IPS-15b (cell line): ENCODE measurements at regions not wholly inside any gene's neighbourhood (a gene's known extent, or its start where the extent isn't known, plus 50 kb on each side); places are given as distances from the start of the nearest gene placed in this dataset.

Source experiments
- H3K27me3 ChIP-seq: one replicate; pipeline ENCODE4 v1.6.1; 2013; ENCODE audit warnings: low read length; ENCODE audit not compliant: control insufficient read depth, insufficient read depth
- H3K36me3 ChIP-seq: one replicate; pipeline ENCODE4 v1.6.1; 2013; ENCODE audit warnings: low read length; ENCODE audit not compliant: control insufficient read depth, insufficient read depth
- H3K4me1 ChIP-seq: one replicate; pipeline ENCODE4 v1.6.1; 2013; ENCODE audit warnings: mild to moderate bottlenecking, low read length; ENCODE audit not compliant: control insufficient read depth, insufficient read depth
- H3K4me3 ChIP-seq: one replicate; pipeline ENCODE4 v1.5.1; 2013; ENCODE audit warnings: low read depth, low read length
- H3K9ac ChIP-seq: one replicate; pipeline ENCODE4 v1.6.1; 2013; ENCODE audit warnings: low read depth, mild to moderate bottlenecking, low read length
- H3K9me3 ChIP-seq: one replicate; pipeline ENCODE4 v1.6.1; 2013; ENCODE audit warnings: mild to moderate bottlenecking, low read length; ENCODE audit not compliant: control insufficient read depth, insufficient read depth

DNA sequence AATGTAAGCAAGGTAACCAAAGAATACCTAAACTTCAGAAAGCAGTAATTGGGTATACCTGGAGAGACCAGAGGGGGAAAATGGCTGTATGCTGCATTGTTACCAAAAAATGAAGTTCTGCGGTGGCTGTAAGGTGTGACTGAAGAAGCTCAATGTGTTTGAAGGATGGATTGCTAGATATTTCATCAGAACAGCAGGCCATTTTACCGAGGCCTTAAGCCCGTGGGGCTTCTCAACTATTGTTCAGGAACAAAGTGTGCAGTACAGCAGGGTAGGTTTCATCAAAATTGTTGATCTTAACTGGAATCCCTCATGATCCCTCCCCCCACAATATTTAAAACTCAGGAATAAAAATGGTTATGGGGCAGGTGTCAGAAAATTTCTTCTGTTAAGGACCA, 204.0 kb upstream of the GHITM start:
- H3K27me3 ChIP-seq: no peaks in the 10 kb centered on the region
- H3K4me3 ChIP-seq: no peak overlapping the region
- no peaks in the 10 kb centered on the region for H3K9me3 ChIP-seq
- H3K36me3 ChIP-seq: no peaks in the 10 kb centered on the region
- no peak overlapping the region for H3K9ac ChIP-seq
- H3K4me1 ChIP-seq: peaks cover 3% of the 10 kb centered on the region

DNA sequence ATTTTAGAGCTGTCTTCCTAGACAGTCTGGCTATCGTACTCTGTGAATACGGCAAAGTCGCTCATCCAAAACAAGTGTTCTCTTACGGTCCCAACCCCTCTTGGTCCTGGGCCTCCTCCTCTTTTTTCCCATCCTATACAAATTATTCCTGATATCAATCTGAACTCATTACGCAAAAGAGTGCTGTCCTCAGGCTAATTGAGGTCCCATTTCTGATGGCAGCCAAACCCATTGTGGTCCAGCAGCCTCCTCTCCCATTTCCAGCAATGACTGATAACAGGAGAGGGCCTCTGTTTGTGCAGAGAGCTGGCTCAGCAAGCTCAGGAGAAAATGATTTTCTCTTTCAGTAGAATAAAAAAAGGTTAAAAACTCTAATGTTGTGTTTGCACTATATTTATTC, 203.4 kb upstream of the GHITM start:
- no peak overlapping the region for H3K9ac ChIP-seq
- H3K4me1 ChIP-seq: peaks cover 3% of the 10 kb centered on the region
- no peaks in the 10 kb centered on the region for H3K9me3 ChIP-seq
- H3K27me3 ChIP-seq: no peaks in the 10 kb centered on the region
- no peaks in the 10 kb centered on the region for H3K36me3 ChIP-seq
- H3K4me3 ChIP-seq: no peak overlapping the region

- Histone ChIP-seq H3K4me3 (no peak overlapping the region), H3K4me1 (peaks cover 3% of the 10 kb centered on the region), H3K9ac (no peak overlapping the region), H3K36me3 (no peaks in the 10 kb centered on the region), H3K9me3 (no peaks in the 10 kb centered on the region), H3K27me3 (no peaks in the 10 kb centered on the region)
These were observed 202.1 kb upstream of the GHITM start for GRCh38 chr10:83937161-83937560.

DNA sequence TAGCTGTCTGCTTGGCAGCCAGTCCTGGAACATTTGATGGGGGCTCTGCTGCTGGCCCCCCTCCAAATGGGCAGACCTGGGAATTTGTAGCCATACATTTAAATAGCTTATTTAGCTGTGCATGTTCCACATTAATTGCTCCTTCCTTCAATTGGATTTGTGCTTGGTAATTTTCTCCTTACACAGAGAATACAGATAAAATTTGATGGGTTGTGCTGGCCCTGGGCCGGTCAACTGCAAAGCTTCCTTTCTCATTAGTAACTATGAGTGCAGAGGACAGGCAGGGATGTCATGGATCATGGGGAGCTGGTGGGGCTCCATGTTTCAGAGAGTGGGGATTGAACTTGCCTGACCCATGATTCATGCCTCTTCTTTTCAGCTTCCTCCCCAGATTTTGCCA, 201.5 kb upstream of the GHITM start:
- Histone ChIP-seq H3K9ac (no peak overlapping the region), H3K4me3 (no peak overlapping the region), H3K4me1 (no peaks in the 10 kb centered on the region), H3K36me3 (no peaks in the 10 kb centered on the region), H3K27me3 (no peaks in the 10 kb centered on the region), H3K9me3 (no peaks in the 10 kb centered on the region)

GRCh38 chr10:83941189-83941588, 198.1 kb upstream of the GHITM start:
- Histone ChIP-seq H3K4me3 (no peak overlapping the region), H3K36me3 (no peaks in the 10 kb centered on the region), H3K4me1 (peaks cover 8% of the 10 kb centered on the region), H3K27me3 (peaks cover 12% of the 10 kb centered on the region), H3K9me3 (no peaks in the 10 kb centered on the region), H3K9ac (no peak overlapping the region)

DNA sequence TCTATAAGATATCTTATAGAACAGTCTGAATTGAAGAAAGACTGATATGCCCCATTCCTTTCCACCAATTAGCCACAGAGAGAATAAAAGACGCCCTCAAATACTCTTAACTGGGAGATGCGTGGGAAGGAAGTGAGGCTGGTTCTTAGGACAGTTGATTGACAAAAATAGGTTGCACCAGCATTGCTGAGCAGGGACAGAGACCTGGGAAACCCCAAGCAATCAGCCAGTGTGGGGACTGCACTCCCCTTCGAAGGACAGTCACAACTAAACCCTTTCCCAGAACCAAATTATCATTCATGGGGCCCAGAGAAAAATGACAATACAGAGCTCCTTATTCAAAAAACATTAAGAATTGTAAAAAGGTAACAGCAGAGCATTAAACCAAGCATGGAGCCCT, 196.9 kb upstream of the GHITM start:
- Histone ChIP-seq H3K9ac (no peak overlapping the region), H3K4me3 (no peak overlapping the region), H3K36me3 (no peaks in the 10 kb centered on the region), H3K27me3 (peaks cover 20% of the 10 kb centered on the region), H3K9me3 (no peaks in the 10 kb centered on the region), H3K4me1 (peaks cover 8% of the 10 kb centered on the region)

DNA sequence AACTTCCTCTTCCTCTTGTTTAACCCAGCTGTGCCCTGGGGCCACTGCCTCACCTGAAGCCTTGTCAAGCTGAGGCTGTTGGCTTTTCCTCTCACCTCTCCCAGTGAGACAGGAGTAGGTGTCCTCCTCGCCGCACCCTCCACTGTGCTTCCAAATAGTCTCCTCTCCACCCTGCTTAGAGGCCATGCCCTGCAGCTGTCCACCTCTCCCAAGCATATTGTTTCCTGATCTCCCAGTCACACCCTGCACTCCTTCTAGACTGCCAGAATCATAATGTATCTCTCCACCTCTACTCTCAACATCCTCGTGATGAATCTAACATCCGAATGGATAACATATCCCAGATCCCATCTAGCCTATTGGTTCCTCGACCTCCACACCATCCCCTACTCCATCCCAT, 196.3 kb upstream of the GHITM start:
- H3K27me3 ChIP-seq: peaks cover 24% of the 10 kb centered on the region
- H3K4me3 ChIP-seq: no peak overlapping the region
- no peak overlapping the region for H3K9ac ChIP-seq
- no peaks in the 10 kb centered on the region for H3K9me3 ChIP-seq
- peaks cover 8% of the 10 kb centered on the region for H3K4me1 ChIP-seq
- H3K36me3 ChIP-seq: no peaks in the 10 kb centered on the region

- H3K4me3 ChIP-seq: no peak overlapping the region
- H3K36me3 ChIP-seq: no peaks in the 10 kb centered on the region
- no peak overlapping the region for H3K9ac ChIP-seq
- peaks cover 24% of the 10 kb centered on the region for H3K27me3 ChIP-seq
- H3K9me3 ChIP-seq: no peaks in the 10 kb centered on the region
- H3K4me1 ChIP-seq: peaks cover 8% of the 10 kb centered on the region
These were observed 195.4 kb upstream of the GHITM start for GRCh38 chr10:83943920-83944319.

- H3K27me3 ChIP-seq: peaks cover 24% of the 10 kb centered on the region
- peaks cover 10% of the 10 kb centered on the region for H3K4me1 ChIP-seq
- H3K4me3 ChIP-seq: no peak overlapping the region
- H3K9me3 ChIP-seq: no peaks in the 10 kb centered on the region
- no peak overlapping the region for H3K9ac ChIP-seq
- no peaks in the 10 kb centered on the region for H3K36me3 ChIP-seq
These were observed 193.2 kb upstream of the GHITM start for GRCh38 chr10:83945982-83946718.

GRCh38 chr10:83952314-83952713, 187.0 kb upstream of the GHITM start:
- Histone ChIP-seq H3K4me3 (no peak overlapping the region), H3K36me3 (no peaks in the 10 kb centered on the region), H3K4me1 (peaks cover 23% of the 10 kb centered on the region), H3K9me3 (no peaks in the 10 kb centered on the region), H3K9ac (no peak overlapping the region), H3K27me3 (peaks cover 33% of the 10 kb centered on the region)

DNA sequence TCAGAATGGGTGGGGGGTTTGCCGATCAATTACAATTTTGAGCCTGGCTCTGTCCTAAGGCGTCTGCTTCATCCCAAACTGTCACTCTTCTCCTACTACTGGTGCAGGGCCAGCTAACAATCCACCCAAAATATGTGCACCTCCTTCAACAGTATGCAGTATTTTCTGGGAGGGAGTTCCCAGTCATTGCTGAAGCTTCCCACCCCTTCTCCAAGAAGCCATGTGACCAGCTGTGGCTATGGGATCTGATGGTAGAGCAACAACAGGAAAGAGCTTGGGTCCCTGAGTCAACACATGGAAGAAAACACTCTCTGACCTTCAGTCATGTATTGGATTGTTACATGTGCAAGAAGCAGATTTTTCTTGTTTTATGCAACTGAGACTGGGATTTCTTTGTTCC, 185.7 kb upstream of the GHITM start:
- no peaks in the 10 kb centered on the region for H3K9me3 ChIP-seq
- no peaks in the 10 kb centered on the region for H3K36me3 ChIP-seq
- H3K4me1 ChIP-seq: peaks cover 28% of the 10 kb centered on the region
- peaks cover 32% of the 10 kb centered on the region for H3K27me3 ChIP-seq
- H3K4me3 ChIP-seq: no peak overlapping the region
- no peak overlapping the region for H3K9ac ChIP-seq

- H3K4me1 ChIP-seq: peaks cover 26% of the 10 kb centered on the region
- no peak overlapping the region for H3K4me3 ChIP-seq
- no peak overlapping the region for H3K9ac ChIP-seq
- no peaks in the 10 kb centered on the region for H3K36me3 ChIP-seq
- peaks cover 39% of the 10 kb centered on the region for H3K27me3 ChIP-seq
- no peaks in the 10 kb centered on the region for H3K9me3 ChIP-seq
These were observed 185.0 kb upstream of the GHITM start for GRCh38 chr10:83954193-83954799.
